ENCODE measurements at regions not wholly inside any gene's neighbourhood (a gene's known extent, or its start where the extent isn't known, plus 50 kb on each side); places are given as distances from the start of the nearest gene placed in this dataset.
"Not testable (repeated sequence)": the region's sequence is repeated elsewhere in the genome, so short reads cannot be mapped to it uniquely, and the experiment has no call there.

GRCh38 chr1:121471523-121471922 lies 286.7 kb downstream of the SRGAP2C start:
- no peak for DNase-seq
- Histone ChIP-seq H3K4me1 (no peaks in the 10 kb centered on the region), H3K27me3 (replicated peaks in 1 of 7) (no peaks in the 10 kb centered on the region), H3K4me3 (no peak overlapping the region), H3K27ac (no peak overlapping the region), H3K36me3 (no peaks in the 10 kb centered on the region), H3K9me3 (peaks cover 0 to 5% (median 0%) of the 10 kb centered on the region in 8 donors)
- TF ChIP-seq CTCF (IDR thresholded peaks at IDR 0.05 in 8 of 11, conservative IDR thresholded peaks at IDR 0.05 in 3 of 11), result no peak
- TF ChIP-seq POLR2AphosphoS5 (IDR thresholded peaks at IDR 0.05), result no peak
- no peak for TF ChIP-seq POLR2A (IDR thresholded peaks at IDR 0.05)
- 36 to 56% (median 41%) methylated on average over 1 of the region's 1 CpG for WGBS, 5 donors
- intact Hi-C loops (cut with DNase I; ENCODE audit: low total_unique reads), result no loop called here

- no peak overlapping the region for H3K27ac ChIP-seq
- TF ChIP-seq POLR2AphosphoS5 (IDR thresholded peaks at IDR 0.05) (no peak), POLR2A (IDR thresholded peaks at IDR 0.05) (no peak), CTCF (IDR thresholded peaks at IDR 0.05 in 8 of 11, conservative IDR thresholded peaks at IDR 0.05 in 3 of 11) (no peak)
- no peak for DNase-seq
- intact Hi-C loops (cut with DNase I; ENCODE audit: low total_unique reads), result no loop called here
- H3K4me1 ChIP-seq, result no peaks in the 10 kb centered on the region
- WGBS, 5 donors, result 76 to 91% (median 86%) methylated on average over 4 of the region's 4 CpGs
- H3K9me3 ChIP-seq, result peaks cover 0 to 7% (median 0%) of the 10 kb centered on the region in 8 donors
- H3K27me3 ChIP-seq (replicated peaks in 1 of 7), result no peaks in the 10 kb centered on the region
- H3K36me3 ChIP-seq, result no peaks in the 10 kb centered on the region
- H3K4me3 ChIP-seq, result no peak overlapping the region
These were observed 287.2 kb downstream of the SRGAP2C start for GRCh38 chr1:121472017-121472416.

DNA sequence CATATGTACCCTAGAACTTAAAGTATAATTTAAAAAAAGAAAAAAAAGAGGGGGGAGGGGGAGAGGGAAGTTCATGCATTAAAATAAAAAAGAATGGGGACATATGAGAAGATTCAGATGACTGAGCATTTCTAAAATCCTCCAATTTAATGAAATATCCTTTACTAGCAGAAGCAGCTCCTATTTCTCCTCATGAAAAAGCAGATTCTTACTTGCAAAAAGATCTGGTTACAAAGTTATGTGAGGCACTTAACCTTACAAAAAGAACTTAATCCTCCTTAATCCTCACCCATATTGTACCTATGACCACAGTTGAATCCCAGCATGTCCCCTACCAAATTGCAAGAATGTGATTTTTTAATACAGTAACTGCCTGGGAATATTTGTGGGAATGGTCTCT lies 298.5 kb downstream of the SRGAP2C start:
- peaks cover 0 to 3% (median 0%) of the 10 kb centered on the region in 6 donors for H3K4me1 ChIP-seq
- H3K4me3 ChIP-seq, result no peak overlapping the region
- DNase-seq, result no peak
- peaks cover 0 to 22% (median 2%) of the 10 kb centered on the region in 8 donors for H3K9me3 ChIP-seq
- TF ChIP-seq POLR2A (IDR thresholded peaks at IDR 0.05), result no peak
- no peak for TF ChIP-seq CTCF (IDR thresholded peaks at IDR 0.05 in 8 of 11, conservative IDR thresholded peaks at IDR 0.05 in 3 of 11)
- TF ChIP-seq POLR2AphosphoS5 (IDR thresholded peaks at IDR 0.05), result no peak
- intact Hi-C loops (cut with DNase I; ENCODE audit: low total_unique reads), result no loop called here
- H3K27ac ChIP-seq, result no peak overlapping the region
- H3K27me3 ChIP-seq (replicated peaks in 1 of 7), result no peaks in the 10 kb centered on the region
- no peaks in the 10 kb centered on the region for H3K36me3 ChIP-seq

GRCh38 chr1:121483961-121484424 lies 299.2 kb downstream of the SRGAP2C start:
- Histone ChIP-seq H3K27me3 (replicated peaks in 1 of 7) (no peaks in the 10 kb centered on the region), H3K4me1 (peaks cover 0 to 3% (median 0%) of the 10 kb centered on the region in 6 donors), H3K36me3 (no peaks in the 10 kb centered on the region), H3K9me3 (peaks cover 0 to 22% (median 2%) of the 10 kb centered on the region in 8 donors), H3K4me3 (no peak overlapping the region), H3K27ac (no peak overlapping the region)
- intact Hi-C loops (cut with DNase I; ENCODE audit: low total_unique reads), result no loop called here
- TF ChIP-seq POLR2AphosphoS5 (IDR thresholded peaks at IDR 0.05) (no peak), POLR2A (IDR thresholded peaks at IDR 0.05) (no peak), CTCF (IDR thresholded peaks at IDR 0.05 in 8 of 11, conservative IDR thresholded peaks at IDR 0.05 in 3 of 11) (no peak)
- DNase-seq, result no peak

DNA sequence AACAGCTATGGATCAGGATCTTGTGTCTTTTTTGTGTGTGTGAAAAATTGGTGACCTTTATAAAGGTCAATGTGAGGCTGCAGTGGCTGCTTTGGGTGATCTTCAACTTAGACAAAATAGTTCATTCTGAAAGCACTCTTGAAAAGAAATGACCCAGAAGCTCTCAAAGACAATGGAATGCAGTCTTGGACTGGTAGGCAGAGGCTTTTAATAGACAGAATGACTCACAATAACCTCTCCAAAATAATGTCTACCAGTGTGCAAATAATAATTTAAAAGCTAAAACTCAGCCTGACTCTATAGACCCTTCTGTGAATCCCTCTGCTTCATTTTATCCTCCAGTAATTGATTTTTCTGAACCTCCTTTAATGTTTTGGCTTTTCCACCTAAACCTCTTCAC lies 310.0 kb downstream of the SRGAP2C start:
- H3K27ac ChIP-seq; H3K36me3 ChIP-seq; H3K27me3 ChIP-seq (replicated peaks in 1 of 7); H3K4me1 ChIP-seq; intact Hi-C loops (cut with DNase I; ENCODE audit: low total_unique reads); H3K9me3 ChIP-seq; H3K4me3 ChIP-seq; DNase-seq: not testable (repeated sequence)

DNA sequence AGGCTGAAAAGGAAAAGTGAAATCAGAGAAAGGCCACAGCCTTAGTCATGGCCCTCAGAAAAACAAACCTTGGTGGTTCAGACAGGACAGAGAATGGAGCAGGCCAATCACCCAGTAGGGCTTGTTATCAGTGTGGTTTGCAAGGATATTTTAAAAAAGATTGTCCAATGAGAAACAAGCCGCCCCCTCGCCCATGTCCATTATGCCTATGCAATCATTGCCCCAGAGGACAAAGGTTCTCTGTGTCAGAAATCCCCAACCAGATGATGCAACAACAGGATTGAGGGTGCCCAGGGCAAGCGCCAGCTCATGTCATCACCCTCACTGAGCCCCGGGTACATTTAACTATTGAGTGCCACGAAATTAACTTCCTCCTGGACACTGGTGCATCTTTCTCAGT lies 326.7 kb downstream of the SRGAP2C start:
- peaks cover 0 to 36% (median 23%) of the 10 kb centered on the region in 8 donors for H3K9me3 ChIP-seq
- H3K4me3 ChIP-seq; H3K27ac ChIP-seq; H3K27me3 ChIP-seq (replicated peaks in 1 of 7); DNase-seq; H3K36me3 ChIP-seq; intact Hi-C loops (cut with DNase I; ENCODE audit: low total_unique reads): not testable (repeated sequence)
- H3K4me1 ChIP-seq, result peaks cover 0 to 15% (median 6%) of the 10 kb centered on the region in 6 donors
- WGBS, 5 donors, result 46 to 79% (median 57%) methylated on average over 5 of the region's 5 CpGs
